Activated CD8-positive, alpha-beta T cell treated with anti-CD3 and anti-CD28 coated beads for 36 hours (primary cell): ENCODE measurements at regions not wholly inside any gene's neighbourhood (a gene's known extent, or its start where the extent isn't known, plus 50 kb on each side); places are given as distances from the start of the nearest gene placed in this dataset.
"Not testable (repeated sequence)": the region's sequence is repeated elsewhere in the genome, so short reads cannot be mapped to it uniquely, and the experiment has no call there.

ENCODE experiments used
- ATAC-seq: fragments of 200-7000 bp; cut with Tn5 transposase; one replicate; pipeline ENCODE4 v1.10.0; 2021; ENCODE audit warnings: mild to moderate bottlenecking, moderate library complexity
- CTCF ChIA-PET: fragments of 350-600 bp; sonication (Branson Sonifier 250); formaldehyde crosslinking; loops from one replicate; lab custom pipeline; 2021; ENCODE audit warnings: antibody characterized with exemption; lab: Charles Lee
- POLR2A ChIA-PET: fragments of 350-600 bp; sonication (Branson Sonifier 250); formaldehyde crosslinking; loops from one replicate; lab custom pipeline; 2021; ENCODE audit warnings: antibody characterized with exemption; lab: Charles Lee
- DNase-seq: peaks from one replicate; pipeline ENCODE4 v3.0.0-alpha.2; 2020
- H3K27ac Mint-ChIP-seq: one replicate; pipeline ENCODE4 v1.8.0; 2021; ENCODE audit warnings: mild to moderate bottlenecking, mixed read lengths
- H3K27me3 Mint-ChIP-seq: one replicate; pipeline ENCODE4 v1.8.0; 2021; ENCODE audit warnings: mixed read lengths
- H3K36me3 Mint-ChIP-seq: one replicate; pipeline ENCODE4 v1.8.0; 2021; ENCODE audit warnings: low read depth, mixed read lengths
- H3K4me1 Mint-ChIP-seq: one replicate; pipeline ENCODE4 v1.8.0; 2021; ENCODE audit warnings: low read depth, mixed read lengths
- H3K4me3 Mint-ChIP-seq: one replicate; pipeline ENCODE4 v1.8.0; 2021; ENCODE audit warnings: mild to moderate bottlenecking, moderate library complexity, mixed read lengths
- H3K9me3 Mint-ChIP-seq: one replicate; pipeline ENCODE4 v1.8.0; 2021; ENCODE audit warnings: mixed read lengths
- CTCF ChIP-seq: fragments of 200-600 bp; IDR thresholded peaks from one replicate; pipeline ENCODE4 v1.8.0; 2022; ENCODE audit warnings: antibody characterized with exemption, mild to moderate bottlenecking
- intact Hi-C: fragments of 100-400 bp; cut with micrococcal nuclease; formaldehyde crosslinking; loops from one replicate; pipeline ENCODE4 v1.10.0; 2022

GRCh38 chr10:109245821-109246220, 677.5 kb downstream of the XPNPEP1 start:
- Mint-ChIP-seq H3K4me1 (no peaks in the 10 kb centered on the region), H3K4me3 (no peak overlapping the region), H3K27me3 (no peaks in the 10 kb centered on the region), H3K9me3 (peaks cover 6% of the 10 kb centered on the region), H3K36me3 (no peaks in the 10 kb centered on the region), H3K27ac (no peak overlapping the region)
- ChIA-PET POLR2A (no interaction called here), CTCF (interaction anchor here (0.6 kb wide), 1 partner anchor 695 kb away, joined by 3 read pairs; no protein-coding TSS in a partner anchor)
- intact Hi-C loops: loop anchor here (2.0 kb wide), 1 partner anchor 55 kb away; no protein-coding TSS in a partner anchor
- no peak for ATAC-seq
- DNase-seq: no peak
- no peak for TF ChIP-seq CTCF

GRCh38 chr10:109239371-109239770, 683.9 kb downstream of the XPNPEP1 start:
- TF ChIP-seq CTCF: no peak
- CTCF ChIA-PET: no interaction called here
- H3K4me3 Mint-ChIP-seq: no peak overlapping the region

GRCh38 chr10:109237682-109238081, 685.6 kb downstream of the XPNPEP1 start:
- Mint-ChIP-seq H3K27me3 (no peaks in the 10 kb centered on the region), H3K4me3 (no peak overlapping the region), H3K9me3 (no peaks in the 10 kb centered on the region), H3K27ac (no peak overlapping the region), H3K36me3 (no peaks in the 10 kb centered on the region), H3K4me1 (no peaks in the 10 kb centered on the region)
- no peak for TF ChIP-seq CTCF
- intact Hi-C loops: no loop called here
- ATAC-seq (no peak), DNase-seq (no peak)
- ChIA-PET POLR2A (no interaction called here), CTCF (no interaction called here)

More at GRCh38 chr10:109239371-109239770, 683.9 kb downstream of the XPNPEP1 start:
- no peaks in the 10 kb centered on the region for H3K9me3 Mint-ChIP-seq
- H3K4me1 Mint-ChIP-seq: no peaks in the 10 kb centered on the region
- ATAC-seq (no peak), DNase-seq (no peak)
- no peak overlapping the region for H3K27ac Mint-ChIP-seq
- H3K27me3 Mint-ChIP-seq: no peaks in the 10 kb centered on the region
- H3K36me3 Mint-ChIP-seq: no peaks in the 10 kb centered on the region
- POLR2A ChIA-PET: no interaction called here
- intact Hi-C loops: no loop called here

DNA sequence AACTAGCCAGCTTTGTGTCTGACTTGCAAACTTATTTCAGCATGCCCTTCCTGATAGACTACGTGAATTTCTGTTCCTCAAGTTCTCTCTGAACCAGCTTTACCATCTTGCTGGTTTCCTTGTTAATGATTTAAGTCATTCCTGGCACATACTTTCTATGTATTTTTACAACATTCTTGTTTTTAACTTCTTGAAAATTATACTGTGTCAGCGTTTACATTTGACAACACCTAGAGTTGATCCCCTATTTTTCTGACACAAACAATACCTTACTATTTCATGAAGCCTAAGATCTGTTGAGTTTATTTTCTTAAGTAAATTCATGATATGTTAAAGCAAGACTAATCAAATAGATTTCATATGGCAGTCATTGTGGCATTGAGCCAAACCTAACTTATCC, 686.3 kb downstream of the XPNPEP1 start:
- H3K27me3 Mint-ChIP-seq: no peaks in the 10 kb centered on the region
- DNase-seq (no peak), ATAC-seq (no peak)
- intact Hi-C loops: no loop called here
- H3K4me1 Mint-ChIP-seq: no peaks in the 10 kb centered on the region
- ChIA-PET POLR2A (no interaction called here), CTCF (no interaction called here)
- no peak overlapping the region for H3K27ac Mint-ChIP-seq
- no peak overlapping the region for H3K4me3 Mint-ChIP-seq
- H3K9me3 Mint-ChIP-seq: no peaks in the 10 kb centered on the region
- H3K36me3 Mint-ChIP-seq: no peaks in the 10 kb centered on the region
- no peak for TF ChIP-seq CTCF

DNA sequence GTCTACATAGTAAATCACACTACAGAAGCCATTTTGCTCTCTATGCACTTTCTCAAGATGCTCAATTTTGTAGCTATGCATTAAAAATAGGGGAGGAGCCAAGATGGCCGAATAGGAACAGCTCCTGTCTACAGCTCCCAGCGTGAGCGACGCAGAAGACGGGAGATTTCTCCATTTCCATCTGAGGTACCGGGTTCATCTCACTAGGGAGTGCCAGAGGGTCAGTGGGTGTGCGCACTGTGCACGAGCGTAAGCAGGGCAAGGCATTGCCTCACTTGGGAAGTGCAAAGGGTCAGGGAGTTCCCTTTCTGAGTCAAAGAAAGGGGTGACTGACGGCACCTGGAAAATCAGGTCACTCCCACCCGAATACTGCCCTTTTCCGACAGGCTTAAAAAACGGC, 699.8 kb downstream of the XPNPEP1 start:
- CTCF ChIA-PET, H3K36me3 Mint-ChIP-seq, H3K9me3 Mint-ChIP-seq, H3K27me3 Mint-ChIP-seq, H3K4me3 Mint-ChIP-seq, H3K4me1 Mint-ChIP-seq, intact Hi-C loops, POLR2A ChIA-PET, DNase-seq, H3K27ac Mint-ChIP-seq, ATAC-seq: not testable (repeated sequence)
